DMS114 treated with DMSO at 0.1 percent for 48 hours (cell line): ENCODE measurements at regions not wholly inside any gene's neighbourhood (a gene's known extent, or its start where the extent isn't known, plus 50 kb on each side); places are given as distances from the start of the nearest gene placed in this dataset.
"Not testable (repeated sequence)": the region's sequence is repeated elsewhere in the genome, so short reads cannot be mapped to it uniquely, and the experiment has no call there.

ENCODE experiments used
- DNase-seq: peaks from one replicate; lab custom pipeline; 2025; ENCODE audit not compliant: unreplicated experiment; lab: John Stamatoyannopoulos, UW

DNA sequence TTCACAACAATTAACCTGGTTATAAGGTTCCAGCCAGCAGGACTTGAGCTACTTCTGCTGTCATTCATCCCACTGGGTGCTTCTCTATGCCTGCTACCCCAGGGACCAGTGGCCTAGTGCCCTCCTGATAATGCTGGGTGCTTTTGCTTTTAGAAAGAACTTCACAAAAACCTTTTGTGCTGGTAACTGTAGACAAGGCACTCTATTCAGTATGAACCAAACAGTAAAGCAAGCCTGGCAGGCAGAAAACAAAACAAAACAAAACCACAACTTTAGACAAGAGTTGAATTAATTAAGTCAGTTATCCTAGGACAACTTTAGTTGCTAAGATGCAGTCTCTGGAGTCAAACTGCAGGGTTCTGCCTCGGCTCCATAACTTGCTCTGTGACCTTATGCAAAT, 61.9 kb upstream of the ADGRL2 start:
- no peak for DNase-seq

GRCh38 chr1:81733480-81733879, 67.3 kb upstream of the ADGRL2 start:
- DNase-seq: no peak

DNA sequence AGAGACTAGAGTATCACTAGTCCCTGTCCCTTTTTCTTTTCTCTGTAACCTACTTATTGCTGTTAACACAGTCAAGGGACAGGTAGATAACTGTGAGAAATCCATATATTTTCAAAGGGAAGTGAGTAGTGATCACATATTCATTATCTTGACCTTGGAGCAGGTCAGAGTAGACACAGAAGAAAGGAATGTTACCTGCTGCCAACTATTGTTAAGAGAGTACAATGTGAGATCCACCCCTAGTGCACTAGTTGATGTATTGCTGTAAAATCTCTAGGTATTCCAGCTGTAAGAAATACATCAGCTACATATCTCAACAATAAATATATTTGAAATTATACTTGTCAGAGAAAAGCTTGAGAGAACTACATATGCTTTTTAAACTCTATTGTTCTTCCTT, 68.7 kb upstream of the ADGRL2 start:
- no peak for DNase-seq

- no peak for DNase-seq
Observed at GRCh38 chr1:81730881-81731280, 69.9 kb upstream of the ADGRL2 start.

DNA sequence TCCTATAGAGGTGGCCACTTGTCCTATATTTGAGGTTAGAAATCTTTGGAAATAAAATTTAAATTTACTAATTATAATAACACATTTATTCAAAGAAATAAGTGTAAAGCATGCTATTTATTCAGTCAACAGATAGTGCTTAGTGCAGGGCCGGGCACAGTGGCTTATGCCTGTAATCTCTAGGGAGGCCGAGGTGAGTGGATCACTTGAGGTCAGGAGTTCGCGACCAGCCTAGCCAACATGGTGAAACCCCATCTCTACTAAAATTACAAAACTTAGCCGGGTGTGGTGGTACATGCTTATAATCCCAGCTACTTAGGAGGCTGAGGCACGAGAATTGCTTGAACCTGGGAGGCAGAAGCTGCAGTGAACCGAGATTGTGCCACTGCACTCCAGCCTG, 70.4 kb upstream of the ADGRL2 start:
- DNase-seq: not testable (repeated sequence)

DNA sequence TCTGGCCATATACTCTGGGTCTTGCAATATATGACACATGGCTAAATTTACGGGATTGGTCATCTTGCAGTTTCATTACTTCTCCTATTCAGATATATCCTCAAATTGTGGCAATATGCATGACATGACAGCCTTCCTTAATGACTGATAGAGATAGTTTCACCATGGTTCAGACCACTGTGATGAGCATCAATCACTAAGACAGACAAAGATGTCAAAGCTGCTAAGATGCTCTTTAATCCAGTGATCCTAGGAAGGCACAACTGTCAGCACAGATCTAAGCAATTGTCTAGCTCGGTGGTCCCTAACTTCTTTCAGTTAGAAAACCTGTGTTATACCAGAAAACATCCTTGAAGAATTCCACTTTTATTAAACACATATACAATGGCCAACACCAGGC, 70.9 kb upstream of the ADGRL2 start:
- no peak for DNase-seq

GRCh38 chr1:81729239-81729638, 71.5 kb upstream of the ADGRL2 start:
- no peak for DNase-seq

DNA sequence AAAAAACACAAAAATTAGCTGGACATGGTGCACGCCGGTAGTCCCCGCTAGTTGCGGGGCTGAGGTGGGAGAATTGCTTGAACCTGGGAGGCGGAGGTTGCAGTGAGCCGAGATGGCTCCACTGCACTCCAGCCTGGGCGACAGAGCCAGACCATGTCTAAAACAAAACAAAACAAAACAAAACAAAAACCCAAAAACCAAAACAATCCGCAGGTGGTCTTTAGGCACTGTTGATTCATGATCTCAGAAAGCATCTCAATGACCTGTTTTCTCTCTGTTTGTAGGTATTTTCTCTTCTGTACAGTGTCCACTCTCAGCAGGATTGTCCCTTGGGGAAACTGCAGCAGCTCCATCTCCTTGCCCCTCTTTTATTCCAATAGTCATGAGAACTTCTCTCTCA, 74.9 kb upstream of the ADGRL2 start:
- no peak for DNase-seq

GRCh38 chr1:81722631-81723328, 78.0 kb upstream of the ADGRL2 start:
- not testable (repeated sequence) for DNase-seq

- DNase-seq: not testable (repeated sequence)
Observed at GRCh38 chr1:81720256-81720655, 80.5 kb upstream of the ADGRL2 start.

DNA sequence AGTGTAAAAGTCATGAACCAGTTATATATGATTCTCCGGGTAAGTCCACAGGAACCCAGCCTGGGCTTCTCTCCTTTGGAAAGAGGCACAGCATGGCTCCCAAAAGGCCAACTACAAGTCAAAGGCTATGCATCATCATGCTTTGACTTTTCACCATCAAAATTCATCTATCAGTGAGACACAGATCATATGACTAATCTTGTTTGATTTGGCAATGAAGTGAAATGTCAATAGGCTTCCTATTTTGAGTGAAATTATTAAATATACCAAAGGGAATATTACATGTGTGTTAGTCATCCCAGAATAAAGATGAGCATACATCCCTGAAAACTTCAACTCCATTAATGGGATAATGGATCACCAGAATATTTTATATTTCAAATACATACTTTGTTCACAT, 83.5 kb upstream of the ADGRL2 start:
- DNase-seq: no peak

DNA sequence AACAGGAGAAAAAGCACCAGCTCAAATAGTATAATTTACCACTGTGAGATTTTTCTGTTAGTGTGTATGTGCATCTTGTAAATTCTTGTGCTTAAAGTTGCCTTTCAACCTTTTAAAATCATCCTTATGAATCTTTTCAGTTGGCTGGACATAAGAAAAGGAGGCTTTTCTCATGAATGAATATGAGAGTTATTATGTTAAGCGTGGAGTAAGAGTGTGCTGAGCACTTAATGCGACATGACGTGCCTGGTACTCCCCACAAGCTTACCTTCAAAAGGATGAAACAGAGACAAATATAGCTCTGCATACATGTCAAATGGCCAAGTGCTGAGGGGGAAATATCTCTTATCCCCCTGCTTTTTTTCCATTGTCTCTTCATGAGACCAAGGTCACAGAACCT, 85.3 kb upstream of the ADGRL2 start:
- no peak for DNase-seq

GRCh38 chr1:81714636-81715035, 86.1 kb upstream of the ADGRL2 start:
- no peak for DNase-seq

DNA sequence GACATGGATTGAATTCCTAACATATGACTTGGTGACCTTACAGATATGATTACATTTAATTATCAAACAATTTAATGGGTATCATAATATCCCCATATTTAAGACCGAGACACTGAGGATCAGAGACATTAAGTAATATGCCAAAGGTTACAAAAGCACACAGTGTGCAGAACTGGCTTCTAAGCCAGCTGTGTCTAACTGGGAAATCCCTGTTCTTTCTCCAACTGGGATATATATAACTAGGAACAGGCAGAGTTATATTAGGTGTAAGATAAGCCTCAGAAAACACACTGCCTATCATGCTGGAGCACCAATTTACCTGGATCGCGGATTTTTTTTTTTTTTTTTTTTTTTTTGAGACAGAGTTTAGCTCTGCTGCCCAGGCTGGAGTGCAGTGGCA, 88.3 kb upstream of the ADGRL2 start:
- no peak for DNase-seq

DNA sequence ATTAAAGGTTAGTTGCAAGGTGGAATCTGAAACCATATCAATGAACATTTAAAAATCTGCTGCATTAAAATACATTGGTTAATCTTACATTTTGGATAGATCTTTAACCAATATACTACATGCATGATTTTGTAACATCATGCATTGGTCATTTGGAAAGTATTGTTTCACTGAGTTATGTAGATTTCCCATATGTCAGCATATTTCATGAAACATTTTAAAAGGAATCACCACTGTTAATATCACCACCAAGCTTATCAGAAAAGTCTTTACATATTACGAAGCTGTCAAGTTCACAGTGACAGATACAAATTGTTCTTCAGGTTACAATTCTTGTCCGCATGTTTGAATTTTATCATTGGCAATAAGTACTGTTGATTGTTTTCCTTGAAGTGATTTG, 89.9 kb upstream of the ADGRL2 start:
- DNase-seq: no peak

GRCh38 chr1:81708250-81708649, 92.5 kb upstream of the ADGRL2 start:
- no peak for DNase-seq

DNA sequence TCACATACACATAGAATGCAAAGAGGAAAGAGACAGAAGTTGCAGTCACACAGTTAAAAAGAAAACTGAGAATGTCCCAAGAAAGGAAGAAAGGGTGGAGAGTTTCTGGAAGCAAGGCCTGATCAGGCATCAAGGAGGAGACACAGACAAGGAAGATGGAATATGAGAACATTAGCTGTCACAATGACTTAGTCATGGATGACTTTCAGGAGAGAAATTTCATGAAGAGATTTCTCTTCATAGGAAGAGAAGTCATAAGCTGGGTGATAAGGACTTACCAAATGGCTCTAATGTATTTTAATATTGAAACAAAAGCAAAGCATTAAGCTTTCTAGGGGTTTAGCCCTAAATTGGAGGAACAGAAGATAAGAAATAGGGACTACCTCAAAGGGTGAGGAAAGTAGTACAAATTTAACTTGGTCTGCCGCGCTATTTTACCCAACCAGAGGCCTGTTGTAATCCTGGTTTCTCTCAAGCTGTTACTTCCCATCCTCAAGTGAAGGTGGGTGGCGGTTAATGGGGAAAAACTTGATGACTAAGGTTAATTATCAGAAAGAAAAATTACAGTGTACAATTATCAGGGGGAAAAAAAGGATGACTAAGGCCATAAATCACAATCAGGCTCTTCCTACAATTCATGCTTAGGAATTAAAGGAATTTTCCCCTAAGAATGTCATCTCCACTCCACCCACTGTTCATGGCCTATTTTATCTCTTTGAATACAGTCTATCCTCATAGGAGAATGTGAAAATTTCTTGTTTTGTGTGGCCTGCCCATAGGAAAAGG, 93.9 kb upstream of the ADGRL2 start:
- DNase-seq: no peak

DNA sequence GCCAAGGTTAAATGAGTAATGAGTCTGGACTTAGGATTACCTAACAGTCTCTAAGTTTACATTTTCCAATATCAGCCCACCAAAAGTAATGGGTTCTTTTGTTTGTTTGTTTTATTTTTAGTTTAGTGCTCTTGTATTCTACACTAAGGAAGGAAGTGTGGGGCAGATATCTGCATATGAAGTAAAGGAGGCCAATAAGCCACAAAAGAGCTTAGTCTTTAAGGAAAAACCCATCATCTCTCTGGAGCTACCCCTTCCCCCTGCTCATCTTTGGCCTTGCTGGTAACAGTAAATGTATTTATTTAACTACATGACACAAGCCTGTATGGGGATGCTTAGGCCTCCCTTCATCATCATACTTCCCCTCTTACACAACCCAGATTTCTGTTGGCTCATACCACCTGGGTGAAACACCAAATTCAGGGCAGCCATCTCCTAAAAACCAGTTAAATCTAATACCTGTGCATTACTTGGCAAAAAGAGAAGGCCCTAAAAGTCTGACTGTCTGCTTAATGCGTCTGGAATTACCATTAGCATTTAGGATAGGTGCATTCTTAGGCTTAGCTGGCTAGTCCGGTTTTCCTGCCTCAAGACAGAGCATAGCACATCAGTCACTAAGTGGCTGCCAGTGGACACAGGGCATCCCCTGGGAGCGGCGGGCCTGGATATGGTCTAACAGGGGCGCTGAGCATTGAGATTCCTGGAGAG, 96.8 kb upstream of the ADGRL2 start:
- DNase-seq: no peak

GRCh38 chr1:81703391-81703755, 97.4 kb upstream of the ADGRL2 start:
- no peak for DNase-seq

DNA sequence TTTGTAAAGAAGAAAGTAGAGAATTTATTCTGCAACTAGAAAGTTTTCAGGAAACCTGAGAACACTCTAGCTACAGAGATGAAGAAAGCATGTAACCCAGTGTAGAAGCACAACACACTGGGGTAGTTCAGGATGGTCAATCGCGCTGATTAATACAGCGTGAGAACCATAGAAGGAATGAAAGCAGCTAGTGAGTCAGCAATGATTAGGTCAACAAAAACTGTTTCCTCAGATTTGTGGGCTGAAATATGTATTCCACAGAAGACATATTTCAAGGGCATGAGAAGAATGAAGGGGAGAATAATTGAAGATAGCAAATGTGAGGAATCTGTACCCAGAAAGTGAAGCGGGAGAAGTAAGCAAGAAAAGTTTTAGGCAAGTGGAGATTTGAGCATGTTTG, 97.8 kb upstream of the ADGRL2 start:
- DNase-seq: no peak

DNA sequence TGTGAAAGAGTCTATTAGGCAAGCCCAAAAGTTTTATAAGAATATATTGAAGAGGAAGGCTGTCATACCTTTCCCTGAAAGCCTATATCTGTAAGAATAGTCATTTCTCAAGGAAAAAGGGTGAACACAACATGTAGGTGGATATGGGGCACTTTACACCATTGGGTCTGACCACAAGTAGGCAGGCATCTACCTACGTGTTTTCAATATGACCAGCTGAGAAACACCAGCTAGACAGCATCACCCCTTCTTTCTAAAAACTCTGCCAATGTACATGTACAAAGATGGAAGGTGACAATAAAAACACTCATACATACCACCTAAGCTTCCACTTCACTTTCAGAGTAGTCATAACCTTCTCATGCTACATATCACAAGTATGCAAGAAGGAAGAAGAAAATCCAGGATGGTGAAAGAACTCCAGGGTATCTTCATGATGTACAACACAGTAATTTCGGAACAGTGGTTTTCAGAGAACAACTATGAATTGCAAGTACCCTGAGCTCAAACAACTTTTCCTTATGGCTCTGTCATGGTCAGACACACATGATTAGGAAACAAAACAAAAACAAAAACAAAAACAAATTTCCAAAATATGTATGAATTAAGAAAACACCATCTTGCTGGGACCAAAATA, 98.5 kb upstream of the ADGRL2 start:
- DNase-seq: no peak
